Hematopoietic multipotent progenitor cell treated with erythropoietin and hydrocortisone succinate and interleukin-3 and kit ligand, for 8 days (in vitro differentiated cells): ENCODE measurements at regions not wholly inside any gene's neighbourhood (a gene's known extent, or its start where the extent isn't known, plus 50 kb on each side); places are given as distances from the start of the nearest gene placed in this dataset.
"Not testable (repeated sequence)": the region's sequence is repeated elsewhere in the genome, so short reads cannot be mapped to it uniquely, and the experiment has no call there.

ENCODE experiments used
- DNase-seq: peaks from one replicate; pipeline ENCODE4 v3.0.0-alpha.2; 2015

DNA sequence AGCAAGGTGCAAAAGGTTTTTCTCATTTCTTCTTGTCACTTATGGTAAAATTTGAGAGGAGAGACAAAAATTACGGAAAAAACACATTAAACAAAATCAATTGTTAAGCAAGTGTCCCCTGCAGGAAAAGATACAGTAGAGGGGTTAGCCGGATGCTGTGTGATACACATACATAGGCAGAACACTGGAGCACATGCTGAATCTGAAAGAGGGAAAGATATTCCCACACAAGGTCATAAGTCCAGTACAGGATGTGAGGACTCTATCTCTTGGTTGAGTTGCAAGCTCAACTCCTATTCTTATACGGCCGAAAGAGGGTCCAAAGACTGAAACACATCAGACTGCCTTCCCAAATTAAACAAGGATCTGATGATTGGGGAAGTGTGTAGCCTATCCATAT lies 427.5 kb upstream of the NUDT12 start:
- no peak for DNase-seq

DNA sequence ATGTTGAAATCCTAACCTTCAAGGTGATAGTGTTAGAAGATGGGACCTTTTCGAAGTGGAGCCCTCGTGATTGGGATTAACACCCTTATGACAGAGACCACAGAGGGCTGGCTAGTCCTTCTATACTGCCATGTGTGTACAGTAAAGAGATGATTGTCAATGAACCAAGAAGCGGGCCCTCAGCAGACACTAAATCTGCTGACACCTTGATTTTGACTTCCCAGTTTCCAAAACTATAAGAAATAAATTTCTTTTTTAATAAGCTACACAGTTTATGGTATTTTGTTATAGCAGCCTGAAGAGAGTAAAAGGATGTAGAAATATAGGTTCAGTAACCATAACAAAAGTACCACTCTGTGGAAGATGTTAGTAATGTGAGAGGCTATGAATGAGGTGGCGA lies 419.0 kb upstream of the NUDT12 start:
- no peak for DNase-seq

DNA sequence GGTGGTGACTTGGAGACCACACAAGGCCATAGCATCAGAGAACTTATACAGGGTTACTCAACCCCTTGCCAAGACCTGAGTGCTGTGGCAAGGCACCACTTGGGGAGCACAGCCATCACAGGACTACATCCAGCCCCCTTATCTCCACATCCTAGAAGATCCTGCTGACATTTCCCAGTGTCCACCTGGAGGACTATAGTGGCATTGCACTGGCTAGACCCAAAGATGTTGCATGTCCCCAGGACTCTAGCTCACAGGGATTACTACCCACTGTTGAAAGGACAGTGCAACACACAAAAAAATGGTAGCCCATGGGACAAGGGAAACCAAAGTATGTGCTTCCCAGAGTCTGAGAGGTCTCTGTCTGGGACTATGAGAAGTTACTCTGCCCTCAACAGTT lies 411.1 kb upstream of the NUDT12 start:
- DNase-seq, result no peak

DNA sequence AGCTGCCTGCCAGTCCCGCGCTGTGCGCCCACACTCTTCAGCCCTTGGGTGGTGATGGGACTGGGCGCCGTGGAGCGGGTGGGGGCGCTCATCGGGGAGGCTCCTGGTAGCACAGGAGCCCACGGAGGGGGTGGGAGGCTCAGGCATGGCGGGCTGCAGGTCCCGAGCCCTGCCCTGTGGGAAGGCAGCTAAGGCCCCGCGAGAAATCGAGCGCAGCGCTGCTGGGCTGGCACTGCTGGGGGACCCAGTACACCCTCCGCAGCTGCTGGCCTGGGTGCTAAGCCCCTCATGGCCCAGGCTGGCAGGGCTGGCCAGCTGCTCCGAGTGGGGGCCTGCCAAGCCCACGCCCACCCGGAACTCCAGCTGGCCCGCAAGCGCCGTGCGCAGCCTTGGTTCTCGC lies 403.7 kb upstream of the NUDT12 start:
- DNase-seq, result not testable (repeated sequence)

DNA sequence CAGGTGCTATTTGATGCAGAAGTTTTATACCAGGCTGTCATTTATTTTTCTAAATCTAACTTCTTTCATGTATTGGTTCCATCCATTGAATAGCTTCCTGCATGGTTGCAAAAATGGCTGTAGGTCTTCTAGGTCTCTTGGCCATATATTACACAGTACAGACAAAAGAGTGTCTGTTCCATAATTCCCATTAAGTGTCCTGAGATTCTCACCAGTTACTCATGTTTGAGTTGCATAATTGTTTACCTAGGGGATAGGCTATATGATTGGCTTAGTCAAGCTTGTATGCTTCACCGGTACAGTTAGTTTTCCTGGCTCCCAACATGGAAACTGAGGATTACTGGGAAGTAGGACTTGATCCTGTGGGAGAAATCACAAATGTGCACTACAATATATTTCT lies 399.4 kb upstream of the NUDT12 start:
- DNase-seq, result no peak

DNA sequence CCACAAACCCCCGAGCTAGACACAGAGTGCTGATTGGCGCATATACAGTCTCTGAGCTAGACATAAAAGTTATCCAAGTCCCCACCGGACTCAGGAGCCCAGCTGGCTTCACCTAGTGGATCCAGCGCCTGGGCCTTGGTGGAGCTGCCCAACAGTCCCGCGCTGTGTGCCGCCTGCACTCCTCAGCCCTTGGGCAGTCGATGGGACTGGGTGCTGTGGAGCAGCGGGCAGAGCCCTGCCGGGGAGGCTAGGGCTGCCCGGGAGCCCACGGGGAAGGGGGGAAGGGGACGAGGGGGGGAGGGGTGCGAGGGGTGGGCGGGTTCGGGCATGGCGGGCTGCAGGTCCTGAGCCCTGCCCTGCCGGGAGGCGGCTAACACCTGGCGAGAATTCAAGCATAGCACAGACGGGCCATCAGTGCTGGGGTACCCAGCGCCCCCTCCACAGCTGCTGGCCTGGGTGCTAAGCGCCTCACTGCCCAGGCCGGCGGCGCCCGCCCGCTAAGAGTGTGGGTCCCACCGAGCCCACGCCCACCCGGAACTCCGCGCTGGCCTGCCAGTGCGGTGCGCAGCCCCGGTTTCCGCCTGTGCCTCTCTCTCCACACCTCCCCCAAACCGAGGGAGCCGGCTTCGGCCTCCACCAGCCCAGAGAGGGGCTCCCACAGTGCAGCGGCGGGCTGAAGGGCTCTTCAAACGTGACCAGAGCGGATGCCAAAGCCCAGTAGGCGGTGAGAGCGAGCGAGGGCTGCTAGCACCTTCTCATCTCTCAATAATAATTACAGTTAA lies 391.2 kb upstream of the NUDT12 start:
- DNase-seq, result no peak

DNA sequence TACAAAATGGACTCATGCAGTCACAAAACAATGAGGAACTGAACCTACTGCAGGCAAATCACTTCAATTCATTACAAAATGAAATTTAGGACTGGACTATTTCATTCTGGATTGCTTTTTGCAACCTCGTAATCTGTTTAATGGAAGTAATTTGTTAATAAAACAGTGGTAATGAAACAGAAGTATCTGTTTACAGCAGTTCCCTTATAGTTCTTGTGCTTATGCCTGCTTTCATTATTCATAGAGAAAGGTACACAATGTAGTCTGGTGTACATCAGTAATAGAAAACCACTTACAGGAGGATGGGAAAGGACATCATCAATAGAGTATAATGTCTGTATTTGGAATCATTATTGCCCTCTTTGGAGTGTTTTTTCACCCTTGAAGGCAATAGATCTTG lies 389.2 kb upstream of the NUDT12 start:
- no peak for DNase-seq

DNA sequence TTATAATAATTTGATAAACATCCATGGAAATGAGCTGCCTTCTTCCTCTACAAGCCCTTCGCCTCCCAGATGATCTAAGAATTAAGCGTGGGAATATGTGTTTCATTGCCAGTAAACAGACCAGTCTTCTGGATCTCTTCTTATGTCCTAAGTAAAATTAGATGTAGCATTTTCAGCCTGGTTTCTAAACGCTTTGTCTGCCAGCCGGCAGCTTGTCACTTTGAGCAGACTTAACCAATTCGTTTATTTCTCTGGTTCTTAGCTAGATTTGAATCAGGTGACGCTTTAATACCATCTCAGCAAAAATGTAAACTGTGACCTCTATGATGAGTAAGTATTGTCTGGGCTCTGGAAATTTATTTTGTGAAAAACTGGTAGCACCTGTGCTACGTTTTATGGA lies 380.6 kb upstream of the NUDT12 start:
- no peak for DNase-seq

DNA sequence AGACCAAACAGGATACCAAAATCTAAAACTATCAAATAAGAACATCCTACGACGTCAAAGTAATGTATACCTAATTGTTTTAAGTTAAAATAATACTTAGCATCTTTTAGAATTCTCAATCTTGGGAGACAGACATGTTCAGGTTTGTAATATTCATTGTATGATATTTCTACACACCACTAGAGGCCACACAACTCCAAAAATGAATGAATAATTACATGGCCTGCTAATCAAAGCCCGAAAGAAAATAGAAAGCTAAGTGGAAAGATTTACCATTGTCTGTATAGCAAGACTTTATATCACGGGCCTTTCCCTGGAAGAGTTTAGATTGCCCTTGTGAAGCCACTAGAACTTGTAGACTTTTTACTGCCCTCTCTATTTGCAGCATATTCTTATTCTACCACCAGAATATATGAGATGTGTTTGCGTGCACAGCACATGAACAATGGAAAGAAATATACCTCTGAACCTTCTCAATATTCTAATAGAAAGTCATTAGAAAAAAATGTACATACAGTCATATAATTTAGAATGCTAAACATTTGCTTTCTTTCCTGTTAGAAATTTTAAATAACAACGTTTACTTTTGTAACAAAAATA lies 380.1 kb upstream of the NUDT12 start:
- no peak for DNase-seq

DNA sequence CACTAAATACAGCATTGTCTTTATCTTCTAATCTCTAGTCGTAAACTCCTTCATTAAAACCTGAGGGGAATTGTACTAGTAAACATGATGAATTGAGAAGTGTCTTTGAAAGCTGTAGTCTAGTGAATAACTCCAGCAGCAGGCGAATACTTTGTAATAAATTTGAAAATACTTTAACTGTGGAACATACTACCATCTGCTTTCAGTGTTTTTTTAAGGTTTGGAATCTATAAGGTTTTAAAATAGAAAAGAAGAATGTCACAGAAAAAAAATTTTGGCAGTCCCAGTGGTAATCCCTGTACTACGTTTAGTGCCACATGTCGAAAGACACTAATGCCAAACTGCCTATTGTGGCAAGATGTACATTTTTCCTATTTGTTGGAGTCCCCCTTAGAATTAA lies 379.0 kb upstream of the NUDT12 start:
- DNase-seq, result no peak

DNA sequence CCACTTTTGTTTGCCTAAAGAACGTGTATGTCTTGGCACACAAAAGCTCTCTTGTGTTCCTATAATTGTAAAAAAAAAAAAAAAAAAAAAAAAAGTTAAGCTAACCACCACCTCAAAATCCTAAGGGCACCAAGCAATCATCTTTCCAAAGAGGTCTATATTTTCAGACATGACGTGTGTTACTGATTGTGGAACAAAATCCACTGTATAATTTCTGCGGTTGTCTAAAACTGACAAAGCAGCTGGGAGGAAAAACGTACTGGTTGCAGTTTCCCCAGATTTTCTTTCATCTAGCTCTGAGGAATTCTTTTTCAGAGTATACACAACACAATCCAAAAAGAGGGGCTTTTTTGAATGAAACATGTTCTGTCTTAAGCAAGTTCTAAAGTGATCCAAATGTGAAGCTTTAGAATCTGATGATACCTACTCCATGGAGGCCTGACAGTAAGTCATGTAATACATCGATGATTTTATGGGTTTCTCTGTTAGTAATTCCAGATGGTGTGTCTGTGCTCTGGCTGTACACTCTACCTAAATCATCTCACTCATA lies 375.6 kb upstream of the NUDT12 start:
- DNase-seq, result no peak

DNA sequence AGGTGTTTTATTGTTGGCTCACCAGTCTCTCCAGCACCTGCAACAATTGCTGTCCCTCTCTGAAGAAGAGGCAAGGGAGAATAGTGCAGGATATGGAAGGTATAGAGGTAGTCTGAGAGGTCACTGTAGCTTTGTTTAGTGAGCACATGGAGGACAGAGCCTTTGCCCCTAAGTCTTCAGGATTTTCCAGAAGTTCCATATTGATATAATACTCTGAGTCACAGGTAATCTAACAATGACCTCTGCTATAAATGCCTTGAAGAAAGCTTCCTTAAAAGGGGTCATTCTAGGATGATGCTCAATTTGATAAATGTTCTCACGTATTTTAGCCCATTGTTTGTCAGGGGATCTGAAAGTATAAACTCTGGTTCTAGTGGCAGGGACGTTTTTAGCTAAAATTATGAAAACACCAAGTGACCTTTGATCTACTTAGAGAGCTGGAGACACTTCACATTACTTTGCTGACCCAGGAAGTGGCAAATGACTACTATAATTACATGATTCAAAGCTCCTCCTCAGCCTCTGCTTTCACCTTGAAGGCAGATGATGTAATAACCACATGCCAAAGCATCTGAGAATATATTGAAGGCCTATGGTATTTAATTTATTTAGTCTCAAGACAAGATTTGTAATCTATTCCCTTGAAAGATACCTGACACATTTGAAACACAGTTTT lies 366.9 kb upstream of the NUDT12 start:
- DNase-seq, result no peak

DNA sequence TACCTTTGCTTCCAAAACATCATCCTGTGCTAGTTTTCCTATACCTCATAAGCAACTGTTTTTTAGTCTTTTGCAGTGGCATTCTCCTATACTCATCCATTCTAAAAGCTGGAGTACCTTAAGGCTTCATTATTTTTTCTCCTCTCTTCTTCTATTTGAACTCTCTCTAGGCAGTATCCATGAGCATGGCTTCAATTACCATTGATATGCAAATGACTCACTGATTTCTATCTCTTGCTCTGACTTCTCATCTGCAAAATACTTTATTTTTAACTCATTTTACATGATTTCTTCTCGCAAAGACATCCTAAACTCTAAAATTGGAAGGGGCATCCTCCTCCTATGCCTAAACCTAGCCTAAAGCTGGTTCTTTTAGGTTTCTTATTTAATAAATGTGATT lies 365.1 kb upstream of the NUDT12 start:
- DNase-seq, result no peak

DNA sequence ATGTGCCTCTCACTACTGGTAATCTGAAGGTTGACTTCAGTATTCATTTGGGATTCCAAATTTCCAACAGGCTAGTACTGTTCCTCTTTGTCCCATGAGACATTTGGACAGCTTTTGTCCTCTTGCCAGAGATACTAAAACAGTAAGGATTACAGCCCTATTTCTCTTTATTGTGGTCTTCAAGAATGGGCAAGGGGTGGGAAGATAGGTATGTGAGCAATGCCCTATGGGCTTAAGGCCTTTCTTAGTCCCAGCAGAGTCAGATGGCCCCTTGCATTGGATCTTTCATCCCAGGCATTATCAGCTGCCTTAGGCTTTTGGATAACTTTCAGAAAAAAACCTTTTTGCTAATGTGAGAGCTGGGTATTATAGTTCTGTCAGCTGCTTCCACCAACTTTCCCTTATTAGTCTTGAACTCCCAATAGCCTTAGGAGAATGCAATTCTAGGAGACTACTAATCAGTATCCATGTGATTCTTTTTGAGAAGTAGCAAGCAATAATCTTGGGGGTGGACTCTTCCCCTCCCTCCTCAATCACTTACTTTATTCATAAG lies 361.1 kb upstream of the NUDT12 start:
- DNase-seq, result no peak

DNA sequence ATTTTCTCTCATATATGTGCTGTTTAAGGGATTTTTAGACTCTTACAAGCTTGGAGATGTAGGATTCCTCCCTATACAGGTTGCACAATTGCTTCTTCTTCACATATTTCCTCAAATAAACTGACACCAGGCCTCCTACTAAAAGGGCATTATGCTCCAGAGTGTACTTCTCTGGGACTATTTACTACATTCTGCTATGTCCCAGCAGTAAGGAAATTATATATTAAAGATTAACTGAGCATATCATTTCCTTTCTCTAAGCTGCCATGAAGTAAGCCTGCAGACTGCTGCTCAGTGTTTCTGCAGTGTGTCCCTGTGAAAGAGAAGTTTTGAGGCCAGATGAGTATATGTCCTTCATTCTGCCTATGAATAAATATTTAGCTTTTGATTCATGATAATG lies 356.9 kb upstream of the NUDT12 start:
- no peak for DNase-seq

DNA sequence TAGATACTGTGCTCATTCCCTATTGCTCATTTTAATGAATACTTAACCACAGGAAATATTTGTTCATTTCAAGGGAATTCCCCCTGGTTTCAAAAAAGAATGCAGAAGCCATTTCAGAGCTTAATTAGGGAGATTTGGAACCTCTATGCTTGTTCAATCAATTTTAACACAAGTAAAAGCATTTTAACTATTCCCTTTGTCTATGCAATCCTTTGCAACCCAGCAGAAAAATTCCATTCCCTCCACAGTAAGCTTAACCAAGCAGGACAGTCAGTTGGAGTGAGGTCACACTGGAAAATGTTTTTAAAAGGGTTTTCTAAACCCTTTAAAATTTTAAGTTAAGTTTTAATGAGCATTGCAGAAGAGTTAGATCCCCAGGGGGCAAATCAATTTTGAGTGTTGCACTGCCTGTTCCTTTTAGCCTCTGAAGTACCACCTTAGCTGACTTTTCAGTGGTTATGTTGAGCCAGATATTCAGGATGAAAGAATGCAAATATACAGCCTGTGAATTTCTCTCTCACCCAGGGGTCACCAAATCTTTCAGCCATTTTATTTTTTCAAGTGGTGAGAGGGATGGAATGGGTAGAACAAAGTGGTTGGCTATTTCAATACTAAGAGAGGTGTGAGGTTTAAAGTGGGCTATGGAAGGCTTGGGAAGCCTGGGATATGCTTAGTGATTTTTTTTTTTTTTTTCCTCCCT lies 356.2 kb upstream of the NUDT12 start:
- DNase-seq, result no peak

DNA sequence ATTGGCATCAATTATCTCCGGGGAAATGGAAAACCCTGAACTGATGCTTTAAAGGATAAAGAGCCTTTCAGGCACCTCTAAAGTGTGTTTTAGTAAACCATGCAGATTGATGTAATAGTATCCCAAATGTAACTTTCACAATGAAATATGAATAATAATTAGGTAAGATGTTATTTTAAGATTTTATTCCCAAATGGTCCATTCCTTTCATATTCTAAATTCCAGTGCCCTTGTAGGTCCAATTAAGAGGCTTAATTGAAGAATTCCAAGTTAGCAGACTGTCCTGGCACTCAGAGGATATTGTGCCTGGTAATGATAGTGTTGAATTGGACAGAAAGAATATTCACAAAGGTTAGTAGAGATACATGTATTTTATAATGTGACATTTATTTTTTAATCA lies 352.5 kb upstream of the NUDT12 start:
- DNase-seq, result no peak

DNA sequence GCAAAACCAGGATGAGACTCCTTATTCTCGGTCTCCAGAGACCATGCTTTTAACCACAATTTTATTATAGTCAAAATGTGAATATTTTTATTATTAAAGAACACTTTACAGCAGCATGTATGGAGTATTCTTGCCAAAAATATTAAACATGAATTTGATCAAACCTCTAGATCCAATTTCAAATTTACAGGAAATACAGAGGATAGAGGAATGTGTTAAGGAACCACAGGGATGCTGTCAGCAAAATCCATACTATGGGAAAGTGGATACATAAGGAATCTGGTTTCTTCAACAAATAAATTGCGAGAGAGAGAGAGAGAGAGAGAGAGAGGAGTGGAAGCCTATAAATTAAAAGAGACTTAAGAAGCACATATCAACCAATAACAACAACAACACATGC lies 348.2 kb upstream of the NUDT12 start:
- DNase-seq, result no peak

DNA sequence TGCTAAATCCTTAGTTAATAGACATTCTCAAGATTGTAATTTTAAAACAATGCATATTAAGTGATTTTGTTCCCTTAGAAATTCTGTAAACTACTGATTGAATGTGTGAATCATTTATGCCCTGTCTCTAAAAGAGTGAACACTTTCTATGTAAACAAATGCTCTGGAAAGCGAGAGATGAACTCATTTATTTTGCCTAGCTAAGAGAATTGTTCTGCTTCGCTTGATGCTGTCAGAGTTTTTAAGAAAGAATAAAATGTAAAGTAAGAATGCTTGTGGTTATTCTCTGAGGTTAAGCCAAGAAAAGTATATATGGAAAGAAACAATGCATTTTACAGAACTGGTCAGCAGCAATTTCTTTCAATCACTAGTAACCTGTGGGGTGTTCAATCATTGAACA lies 347.4 kb upstream of the NUDT12 start:
- DNase-seq, result no peak

DNA sequence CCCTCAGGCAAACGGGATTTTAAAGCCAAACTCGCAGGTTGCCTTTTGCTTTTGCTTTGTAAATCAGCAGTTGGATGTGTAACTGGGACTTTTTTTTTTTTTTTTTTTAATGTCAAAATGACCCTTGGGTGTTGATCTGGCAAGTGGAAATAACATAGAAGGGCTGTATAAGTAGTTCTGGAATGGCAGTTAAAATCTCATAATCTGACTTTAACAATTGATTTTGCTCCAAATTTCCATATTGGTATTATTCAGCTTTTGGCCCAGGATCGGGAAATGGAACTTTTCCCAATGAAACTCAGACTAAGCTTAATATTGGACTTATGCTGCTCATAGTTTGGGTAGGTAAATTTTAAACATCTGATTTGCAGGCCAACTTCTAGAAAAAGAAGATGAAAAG lies 346.8 kb upstream of the NUDT12 start:
- no peak for DNase-seq

DNA sequence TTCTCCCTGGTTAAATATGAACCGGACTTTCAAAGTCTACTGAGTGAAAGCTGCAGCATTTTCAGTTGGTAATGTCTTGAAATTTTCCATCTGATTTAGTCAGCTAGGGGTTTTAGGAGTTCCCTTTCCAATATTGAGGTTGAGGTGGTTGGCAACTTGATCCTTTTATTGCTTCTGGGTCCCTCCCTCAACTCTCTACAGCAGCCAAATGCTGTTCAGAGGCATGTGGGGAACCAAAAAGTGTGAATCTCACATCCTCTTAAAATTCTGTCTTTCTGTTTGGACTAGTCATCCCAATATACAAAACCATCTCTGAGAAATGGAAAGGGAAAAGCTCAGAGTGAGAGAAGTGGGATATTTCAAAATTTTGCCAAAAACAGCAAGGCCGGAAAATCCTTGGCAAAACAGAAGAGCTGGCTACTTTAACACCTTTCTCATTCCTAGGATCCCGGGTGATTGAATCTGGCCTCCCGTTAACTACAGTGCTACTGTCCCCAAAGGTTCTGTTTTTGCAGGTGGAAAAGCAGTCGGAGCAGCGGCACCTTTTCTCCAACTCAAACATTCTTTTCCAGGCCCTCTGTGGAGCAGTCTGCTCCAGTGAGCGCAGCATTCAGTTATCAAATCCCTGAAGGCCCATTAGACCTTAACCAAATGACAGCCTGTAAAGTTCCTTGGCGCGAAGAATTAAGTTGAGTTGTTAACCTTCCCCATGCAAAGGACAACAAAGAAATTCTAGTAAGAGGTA lies 345.9 kb upstream of the NUDT12 start:
- DNase-seq, result no peak

DNA sequence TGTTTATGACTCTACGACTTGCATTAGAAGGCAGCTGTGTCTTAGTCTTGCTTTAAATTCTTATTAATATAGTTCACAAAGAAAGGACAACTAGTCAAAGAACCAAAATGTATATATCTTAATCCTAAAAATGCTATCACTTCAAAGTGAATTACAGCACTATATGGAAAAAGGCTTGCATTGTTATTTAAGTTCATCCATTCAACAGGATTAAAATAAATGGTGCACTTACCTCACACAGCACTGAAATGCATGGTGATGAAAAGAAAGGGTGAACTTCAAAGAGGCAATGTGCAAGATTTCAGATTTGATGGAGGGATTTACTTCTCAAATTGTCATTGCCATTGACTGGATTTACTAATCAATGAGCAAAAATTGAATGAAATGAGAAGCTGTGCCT lies 344.4 kb upstream of the NUDT12 start:
- no peak for DNase-seq
